ENCODE measurements at regions not wholly inside any gene's neighbourhood (a gene's known extent, or its start where the extent isn't known, plus 50 kb on each side); places are given as distances from the start of the nearest gene placed in this dataset.
"Not testable (repeated sequence)": the region's sequence is repeated elsewhere in the genome, so short reads cannot be mapped to it uniquely, and the experiment has no call there.

DNA sequence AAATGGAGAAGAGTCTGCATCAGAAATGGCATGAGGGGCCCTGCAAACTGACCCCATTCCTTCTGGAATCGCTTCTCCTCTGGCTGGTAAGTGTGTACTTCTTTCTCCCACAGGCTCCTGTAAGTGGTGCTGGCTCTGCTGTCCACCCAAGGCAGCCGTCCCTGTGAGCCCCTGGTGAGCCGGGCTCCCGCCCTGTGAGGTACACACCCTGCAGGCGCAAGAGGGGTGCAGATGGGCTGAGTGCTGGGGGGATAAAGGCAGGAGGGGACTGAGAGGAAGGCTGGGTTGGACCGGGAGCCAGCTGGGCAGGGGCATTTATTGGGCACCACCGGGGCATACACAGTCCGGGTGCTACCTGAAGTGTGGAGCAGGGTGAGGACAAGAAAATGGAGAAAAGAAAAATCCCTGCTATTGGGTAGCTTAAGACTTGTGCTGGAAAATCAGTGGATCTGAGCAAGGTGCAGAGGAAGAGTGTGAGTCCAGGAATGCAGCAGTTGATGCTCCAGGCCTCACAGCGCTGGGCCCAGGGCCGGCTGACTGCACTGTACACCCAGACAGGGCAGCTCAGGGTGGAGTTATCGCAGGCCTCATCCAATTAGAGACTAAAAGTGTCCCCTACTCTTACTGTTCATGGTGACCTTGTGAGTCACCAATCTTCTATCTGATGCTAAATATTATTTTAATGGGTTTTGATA lies 455.1 kb upstream of the B3GAT1 start:
- no peak for DNase-seq (ENCODE audit: low spot score)

DNA sequence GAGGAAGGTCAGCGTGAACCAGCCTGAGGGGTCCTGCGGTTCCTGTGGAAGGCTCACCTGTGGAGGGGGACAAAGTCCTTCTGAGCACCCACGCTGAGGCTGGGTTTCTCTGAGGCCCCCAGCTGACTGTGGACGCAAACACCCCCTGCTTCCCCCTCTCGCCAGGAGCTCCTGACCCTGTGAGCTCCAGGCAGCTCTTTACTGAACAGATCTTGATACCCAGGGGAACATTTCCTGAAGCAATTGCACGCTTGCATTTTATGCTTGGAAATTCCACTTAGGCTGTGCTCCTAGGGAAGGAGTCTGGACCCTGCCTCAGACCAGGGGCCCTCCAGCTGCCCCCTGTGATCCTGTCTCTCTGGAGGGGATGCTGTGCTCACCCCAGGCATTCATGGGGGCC lies 454.2 kb upstream of the B3GAT1 start:
- no peak for DNase-seq (ENCODE audit: low spot score)

DNA sequence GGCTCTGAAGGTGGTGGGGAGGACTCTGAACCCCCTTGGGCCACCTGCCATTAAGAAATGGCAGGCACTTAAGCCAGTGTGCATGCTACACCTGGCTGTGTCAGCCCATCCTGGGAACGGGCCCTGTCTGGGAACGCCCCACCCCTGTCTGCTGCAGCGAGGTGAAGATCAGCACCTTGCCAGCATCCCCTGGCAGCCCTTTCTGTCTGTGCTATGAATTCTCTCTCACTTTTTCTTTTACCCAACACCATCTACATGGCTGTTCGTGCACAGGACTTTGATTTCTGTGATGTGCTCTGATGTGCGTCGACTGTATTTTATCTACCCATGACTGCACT lies 452.9 kb upstream of the B3GAT1 start:
- no peak for DNase-seq (ENCODE audit: low spot score)

DNA sequence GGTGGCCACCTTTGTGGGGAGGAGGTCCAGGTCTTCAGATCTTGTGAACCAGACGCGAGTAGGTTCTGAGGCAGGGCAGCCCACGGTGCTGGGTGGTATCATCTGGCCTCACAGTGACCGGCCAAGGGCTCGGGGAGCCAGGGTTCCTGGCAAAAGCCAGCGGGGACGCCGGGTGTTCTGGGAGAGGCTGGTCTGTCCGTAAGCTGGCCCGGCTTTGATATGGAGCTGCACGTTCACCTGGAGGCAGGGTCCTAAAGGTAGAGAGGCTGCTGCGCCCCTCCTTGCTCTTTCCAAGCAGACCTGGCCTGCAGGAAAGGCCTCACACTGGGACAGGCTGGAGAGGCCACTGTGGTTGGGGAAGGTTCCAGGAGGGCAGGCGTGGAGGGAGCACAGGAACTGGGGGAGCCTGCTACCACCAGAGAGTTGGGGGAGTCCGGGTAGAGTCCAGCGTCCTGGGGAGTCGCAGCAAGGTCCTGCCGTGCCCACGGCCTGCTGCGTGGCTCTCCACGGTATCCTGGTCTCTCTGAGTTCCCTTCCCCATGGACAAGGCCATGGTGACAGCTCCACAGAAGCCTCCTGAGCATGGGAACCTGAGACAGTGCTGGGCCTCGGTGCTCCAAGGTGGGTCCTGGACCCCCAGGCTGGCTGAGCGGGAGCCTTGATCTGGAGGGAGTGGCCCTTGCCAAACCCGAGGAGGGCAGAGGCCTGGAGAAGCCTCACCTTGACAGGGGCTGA lies 452.4 kb upstream of the B3GAT1 start:
- DNase-seq (ENCODE audit: low spot score), result no peak

DNA sequence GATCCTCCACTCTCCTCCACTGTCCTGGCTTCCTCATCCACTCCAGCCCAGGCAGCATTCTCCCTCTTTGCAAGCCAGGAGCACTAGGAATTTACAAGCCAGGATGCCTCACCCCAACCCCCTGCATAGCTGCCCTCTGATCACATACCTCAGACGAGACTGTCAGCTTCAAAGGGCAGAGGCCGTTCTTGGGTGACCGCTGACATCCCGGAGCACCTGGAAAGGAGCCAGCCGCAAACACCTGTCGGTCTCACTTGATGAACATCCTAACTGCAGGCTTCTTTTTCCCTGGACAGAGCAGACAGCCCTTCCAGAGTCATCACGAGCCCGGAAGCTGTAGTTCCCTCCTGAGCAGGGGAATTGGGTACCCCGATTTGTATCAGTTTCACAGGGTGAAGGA lies 451.3 kb upstream of the B3GAT1 start:
- DNase-seq (ENCODE audit: low spot score), result no peak

DNA sequence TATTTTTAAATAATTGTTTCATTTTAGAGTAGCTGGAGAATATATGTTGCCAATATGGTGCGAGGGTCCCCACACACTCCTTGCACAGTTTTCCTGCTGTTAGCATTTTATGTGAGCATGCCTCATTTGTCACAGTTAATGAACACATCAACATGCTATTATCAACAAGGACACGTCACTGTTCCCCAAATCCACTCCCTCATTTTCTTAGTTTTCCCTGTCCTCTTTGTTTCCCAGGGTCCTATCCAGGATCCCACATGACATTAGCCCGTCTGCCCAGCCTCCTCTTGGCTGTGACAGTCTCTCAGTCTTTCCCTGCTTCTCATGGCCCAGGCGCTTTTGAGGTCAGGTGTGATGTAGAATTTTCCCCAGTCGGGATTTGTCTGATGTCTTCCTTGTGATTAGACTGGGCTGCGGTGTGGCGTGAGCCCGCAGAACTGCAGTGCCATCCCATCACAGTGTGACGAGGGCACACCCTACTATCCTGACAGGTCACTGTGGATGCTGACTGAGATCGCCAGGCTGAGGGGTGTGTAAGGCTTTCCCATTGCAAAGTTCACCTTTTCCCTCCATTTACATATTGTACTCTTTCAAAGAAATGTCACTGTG lies 450.6 kb upstream of the B3GAT1 start:
- no peak for DNase-seq (ENCODE audit: low spot score)

DNA sequence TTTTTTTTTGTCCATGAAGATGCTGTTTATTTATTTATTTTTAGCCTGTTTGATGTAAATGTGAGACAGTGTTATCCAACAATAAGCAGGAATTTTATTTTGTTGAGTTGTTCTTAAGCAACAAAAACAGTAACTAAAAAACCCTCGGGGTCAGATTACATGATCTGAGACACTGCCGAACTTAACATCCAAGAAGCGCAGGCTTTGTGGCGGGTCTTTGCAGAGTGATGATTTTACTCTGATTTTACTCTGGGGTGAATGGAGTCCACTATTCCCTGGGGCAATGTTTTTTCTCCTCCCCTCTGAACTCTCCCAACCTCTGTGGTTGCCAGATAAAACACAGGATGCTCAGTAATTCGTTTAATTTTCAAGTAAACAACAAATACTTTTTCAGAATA lies 450.1 kb upstream of the B3GAT1 start:
- DNase-seq (ENCODE audit: low spot score), result no peak

DNA sequence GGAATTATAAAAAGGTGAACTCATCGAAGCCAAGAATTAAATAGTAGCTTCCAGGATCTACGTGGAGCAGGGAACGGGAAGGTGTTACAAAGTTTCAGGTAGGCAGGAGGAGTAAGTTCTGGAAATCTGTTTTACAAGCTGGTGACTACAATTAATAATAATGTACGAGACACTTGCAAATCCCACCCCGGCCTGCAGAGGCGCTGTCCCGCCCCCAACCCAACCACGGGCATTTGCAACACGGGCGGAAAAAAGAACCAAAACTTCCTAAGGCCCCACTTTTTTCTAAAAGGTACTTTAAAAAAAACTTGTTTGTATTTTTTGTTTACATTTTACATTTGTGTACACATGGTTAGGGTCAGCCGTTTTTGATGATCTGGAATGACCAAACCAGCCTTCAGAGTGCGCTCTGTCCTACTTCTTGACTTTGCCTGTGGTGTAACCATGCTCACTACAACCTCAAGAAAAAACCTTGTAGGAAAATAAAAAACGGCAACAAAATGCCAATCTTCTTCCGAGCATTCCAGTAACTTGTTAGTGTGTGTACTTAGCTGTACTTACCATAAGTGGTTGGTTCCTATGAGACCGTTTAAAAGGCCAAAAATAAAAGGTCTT lies 449.6 kb upstream of the B3GAT1 start:
- no peak for DNase-seq (ENCODE audit: low spot score)

DNA sequence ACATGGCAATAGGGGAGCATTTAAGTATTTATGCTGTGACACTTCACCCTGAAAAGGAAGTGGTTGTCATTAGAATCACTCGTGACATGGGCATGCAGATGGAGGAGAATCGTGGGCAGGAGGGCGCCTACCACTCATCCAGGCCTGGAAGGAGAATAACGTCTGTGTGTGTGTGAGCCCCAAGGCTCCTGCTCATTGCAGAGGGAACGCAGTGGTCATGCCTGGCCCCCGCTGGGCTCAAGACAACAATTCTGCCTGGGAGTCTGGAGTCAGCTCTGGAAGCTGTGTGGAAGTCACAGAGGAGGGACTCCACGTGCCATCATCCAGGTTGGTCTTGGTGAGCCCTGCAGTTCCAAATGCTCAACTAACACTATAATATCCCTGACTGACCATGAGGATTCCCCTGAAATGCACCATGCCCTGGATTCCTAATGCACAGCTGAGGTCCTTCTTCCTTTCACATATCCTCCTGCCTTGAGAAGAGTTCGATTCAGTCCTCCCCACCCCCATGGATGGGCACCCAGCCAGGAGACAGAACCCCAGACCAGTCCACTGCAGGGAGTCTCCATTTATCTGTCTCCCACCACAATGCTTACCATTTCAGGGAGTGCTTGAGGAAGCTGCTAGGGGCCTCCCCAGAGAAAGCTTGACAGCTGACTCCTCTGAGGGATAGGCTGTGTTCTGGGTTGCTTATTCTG lies 446.9 kb upstream of the B3GAT1 start:
- no peak for DNase-seq (ENCODE audit: low spot score)

DNA sequence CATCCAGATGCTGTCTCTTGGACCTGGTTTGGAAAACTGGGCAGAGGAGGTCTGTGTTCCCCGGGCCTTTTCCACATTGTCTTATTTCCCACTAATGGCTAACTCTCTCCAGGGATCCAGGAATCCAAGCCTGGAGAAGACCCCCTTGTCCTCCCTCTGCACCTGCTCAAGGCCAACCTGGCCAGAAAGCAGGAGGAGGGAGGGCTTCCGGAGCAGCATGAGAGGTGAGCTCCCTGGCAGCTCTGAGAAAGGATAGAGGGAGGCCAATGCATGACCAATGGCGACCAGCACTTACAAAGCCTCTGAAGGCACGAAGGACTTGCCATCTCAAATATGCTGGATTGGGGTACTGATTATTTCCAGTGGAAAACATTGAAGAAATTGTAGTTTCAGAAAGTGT lies 445.0 kb upstream of the B3GAT1 start:
- no peak for DNase-seq (ENCODE audit: low spot score)

DNA sequence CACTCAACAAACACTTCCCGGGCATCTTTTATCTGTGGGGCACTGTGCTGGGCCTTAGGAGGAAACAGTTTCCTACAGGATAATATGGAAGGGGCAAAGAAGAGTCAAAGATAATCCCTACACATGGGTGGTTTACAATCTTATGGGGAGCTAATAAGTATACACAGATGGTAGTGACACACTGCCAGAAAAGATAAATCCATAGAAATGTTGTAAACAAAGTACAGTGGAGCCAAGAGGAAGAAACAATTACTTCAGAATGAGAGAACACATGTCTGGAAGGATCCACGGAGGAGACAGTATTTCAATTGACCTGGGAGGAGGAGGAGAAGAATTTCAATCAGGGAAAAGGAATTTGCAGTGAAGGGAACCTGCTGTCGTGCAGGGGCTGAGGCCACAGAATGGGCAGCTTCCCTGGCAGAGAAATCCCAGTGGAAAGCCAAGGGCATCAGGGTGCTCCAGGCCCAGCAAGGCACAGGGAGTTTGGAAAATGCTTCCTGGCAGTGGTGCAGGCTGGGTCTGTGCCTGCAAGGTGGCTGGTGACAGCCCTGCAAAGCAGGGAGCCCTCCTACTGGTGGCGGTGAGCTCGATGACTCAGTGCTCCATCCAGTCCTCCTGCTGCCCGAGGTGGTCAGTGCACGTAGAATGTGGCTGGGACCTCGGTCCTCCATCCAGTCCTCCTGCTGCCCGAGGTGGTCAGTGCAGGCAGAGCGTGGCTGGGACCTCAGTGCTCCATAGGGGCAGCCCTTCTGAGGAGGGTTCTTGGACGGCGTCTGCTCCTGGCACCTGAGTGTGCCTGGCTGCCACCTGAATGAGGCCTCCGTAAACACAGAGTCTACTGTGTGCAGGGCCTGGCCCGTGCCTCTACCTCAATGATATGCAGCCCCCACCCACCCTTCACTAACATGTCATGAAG lies 444.3 kb upstream of the B3GAT1 start:
- DNase-seq (ENCODE audit: low spot score), result no peak

DNA sequence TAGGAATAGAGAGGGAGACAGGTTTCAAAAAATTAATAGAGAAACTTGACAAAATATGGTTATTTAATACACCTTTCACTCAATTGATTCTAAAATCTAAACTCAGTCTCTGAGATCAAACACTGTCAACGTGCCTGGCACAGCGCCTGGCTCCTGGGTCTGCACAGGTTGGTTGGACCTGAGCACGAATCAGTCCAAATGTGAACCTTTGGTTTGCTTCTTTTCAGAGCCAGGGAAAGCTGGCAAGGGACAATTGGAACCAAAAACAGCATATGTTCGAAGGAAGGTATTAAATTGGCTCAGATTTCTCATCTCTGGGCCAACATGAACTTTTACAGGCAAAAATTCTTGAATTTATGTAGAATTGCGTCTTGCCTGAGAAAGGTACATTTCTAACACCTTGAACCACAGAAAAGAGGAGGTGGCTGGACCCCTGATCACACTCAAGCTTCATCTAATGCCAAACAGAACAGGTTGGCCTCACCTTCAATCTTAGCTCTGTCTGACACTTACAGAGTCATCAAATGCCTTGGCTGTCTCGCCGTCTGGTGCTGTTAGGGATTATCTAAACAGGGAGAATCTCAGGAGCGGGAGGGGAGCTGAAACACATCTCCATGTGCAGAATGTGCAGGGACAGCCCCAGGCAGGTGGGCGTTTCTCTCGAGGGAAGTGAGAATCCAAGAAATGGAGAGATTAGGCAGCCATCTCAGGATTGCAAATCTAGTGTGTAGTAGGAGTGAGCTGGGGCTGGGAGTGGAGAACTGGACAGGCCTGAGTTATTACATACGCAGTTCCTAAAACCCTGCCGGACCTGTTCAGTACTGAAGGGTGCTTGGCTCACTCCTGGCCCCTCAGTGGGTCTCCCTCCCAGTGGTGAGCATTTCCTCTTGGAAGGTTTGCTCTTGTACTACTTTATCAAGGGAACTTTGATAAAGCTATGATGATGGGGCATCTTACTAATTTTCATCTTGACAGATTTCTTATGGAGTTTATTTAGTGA lies 442.2 kb upstream of the B3GAT1 start:
- no peak for DNase-seq (ENCODE audit: low spot score)

DNA sequence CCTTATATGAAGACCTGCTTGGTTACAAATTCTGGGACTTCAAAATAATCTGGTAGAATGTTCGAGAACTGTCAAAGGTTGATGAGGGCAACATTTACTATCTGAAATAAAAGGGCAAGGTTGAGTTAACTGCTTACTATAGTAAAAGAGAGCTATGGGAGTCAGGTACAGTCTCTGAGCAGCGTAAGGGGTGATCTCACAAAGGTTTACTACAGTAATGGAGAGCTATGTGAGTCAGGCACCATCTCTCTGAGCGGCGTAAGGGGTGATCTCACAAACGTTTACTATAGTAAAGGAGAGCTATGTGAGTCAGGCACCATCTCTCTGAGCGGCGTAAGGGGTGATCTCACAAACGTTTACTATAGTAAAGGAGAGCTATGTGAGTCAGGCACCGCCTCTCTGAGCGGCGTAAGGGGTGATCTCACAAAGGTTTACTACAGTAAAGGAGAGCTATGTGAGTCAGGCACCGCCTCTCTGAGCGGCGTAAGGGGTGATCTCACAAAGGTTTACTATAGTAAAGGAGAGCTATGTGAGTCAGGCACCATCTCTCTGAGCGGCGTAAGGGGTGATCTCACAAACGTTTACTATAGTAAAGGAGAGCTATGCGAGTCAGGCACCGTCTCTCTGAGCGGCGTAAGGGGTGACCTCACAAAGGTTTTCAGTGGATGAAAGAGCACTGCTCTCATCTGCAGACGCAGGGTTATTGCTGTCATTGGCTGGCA lies 439.6 kb upstream of the B3GAT1 start:
- not testable (repeated sequence) for DNase-seq (ENCODE audit: low spot score)

DNA sequence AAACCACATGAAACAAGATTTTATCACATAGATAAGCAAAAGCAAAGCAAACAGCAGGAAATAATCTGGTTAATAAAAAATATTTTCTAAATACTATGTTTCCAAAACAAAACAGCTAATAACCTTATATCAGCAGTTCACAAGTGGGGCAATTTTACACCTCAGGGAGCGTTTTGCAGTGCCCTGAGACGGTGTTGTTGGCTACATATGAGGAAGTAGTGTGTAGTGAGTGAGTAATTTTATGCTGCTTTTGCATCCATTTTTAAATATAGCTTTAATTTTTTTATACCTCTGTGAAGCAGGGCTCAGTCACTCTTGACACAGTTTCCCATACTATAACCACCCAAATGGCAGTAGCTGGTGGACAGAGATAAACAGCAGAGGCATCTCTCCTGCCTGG lies 438.5 kb upstream of the B3GAT1 start:
- no peak for DNase-seq (ENCODE audit: low spot score)

DNA sequence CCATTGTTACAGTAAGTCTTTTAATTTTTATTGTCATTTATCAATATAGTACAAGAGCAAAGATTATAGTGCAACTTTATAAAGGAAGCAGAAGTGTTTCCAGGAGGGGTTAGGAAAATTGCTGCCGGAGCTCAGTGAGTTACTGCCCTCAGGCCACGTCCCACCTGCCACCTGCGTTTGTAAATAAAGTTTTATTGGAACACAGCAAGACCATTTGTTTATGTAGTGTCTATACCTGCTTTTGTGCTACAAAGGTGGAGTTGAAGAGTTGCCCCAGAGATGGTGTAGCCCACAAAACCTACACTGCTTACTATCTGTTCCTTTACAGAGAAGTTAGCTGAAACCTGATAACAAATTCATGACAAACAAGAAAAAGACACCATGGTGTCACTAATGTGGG lies 437.8 kb upstream of the B3GAT1 start:
- DNase-seq (ENCODE audit: low spot score), result no peak

DNA sequence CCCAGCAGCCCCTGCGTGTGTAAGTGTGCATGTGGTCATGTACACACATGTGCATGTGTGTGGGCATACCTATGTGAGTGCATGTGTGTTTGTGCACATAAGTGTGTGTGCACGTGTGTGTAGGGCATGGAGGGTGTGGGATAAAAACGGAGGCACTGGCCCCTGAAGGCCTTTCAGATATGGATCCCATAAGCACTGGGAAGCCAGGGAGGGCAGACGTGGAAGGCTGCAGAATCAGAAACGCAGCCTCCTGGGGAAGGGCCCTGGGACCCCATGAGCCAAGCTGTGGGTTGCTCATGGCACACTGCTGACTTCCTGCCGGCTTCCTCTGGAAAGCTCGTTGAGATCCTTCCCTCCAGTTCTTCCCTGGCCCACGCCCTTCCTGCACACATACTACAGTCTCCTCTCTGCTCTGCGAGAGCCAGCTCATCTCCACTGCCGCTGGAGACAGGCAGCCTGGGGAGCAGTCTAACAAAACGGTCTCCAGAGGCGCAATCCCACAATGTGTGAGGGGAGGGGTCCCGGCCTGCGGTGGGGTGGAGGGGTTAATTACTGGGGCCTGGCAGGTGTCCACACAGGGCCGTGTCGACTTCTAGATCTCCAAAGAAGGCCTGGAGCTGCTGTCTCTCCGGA lies 435.2 kb upstream of the B3GAT1 start:
- no peak for DNase-seq (ENCODE audit: low spot score)

DNA sequence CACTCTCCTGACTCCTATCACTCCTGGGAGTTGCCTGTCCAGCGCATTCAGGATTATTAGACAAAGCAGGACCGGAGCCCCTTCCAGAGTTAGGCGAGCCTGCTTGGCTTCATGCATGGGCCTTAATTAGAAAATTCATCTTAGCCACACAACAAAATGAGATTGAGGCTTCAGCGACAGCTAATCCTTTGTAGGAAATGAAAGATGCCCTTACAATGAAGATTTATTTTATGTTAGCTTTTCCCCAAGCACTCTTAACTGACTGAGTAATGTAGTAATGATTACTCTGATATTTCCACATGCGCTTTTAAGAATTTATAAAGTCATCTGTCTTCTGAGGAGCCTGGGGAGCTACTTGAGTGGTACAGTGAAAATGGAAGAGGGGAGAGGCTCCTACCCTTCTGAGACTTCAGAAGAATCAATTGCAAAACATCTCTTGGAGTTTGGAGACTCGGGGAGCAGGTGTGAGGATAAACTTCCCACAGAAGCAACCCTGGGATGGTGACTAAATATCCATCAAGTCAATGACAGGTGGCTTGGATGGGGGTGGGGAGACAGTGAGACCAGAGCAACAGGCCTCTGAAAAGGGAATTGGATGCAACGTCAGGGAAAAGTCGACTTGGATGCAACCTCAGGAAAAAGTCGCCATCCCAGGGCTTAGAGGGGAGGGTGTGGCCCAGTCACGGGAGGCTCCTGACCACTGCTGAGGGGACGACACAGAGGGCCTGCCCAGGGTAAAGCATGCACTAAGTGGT lies 434.5 kb upstream of the B3GAT1 start:
- no peak for DNase-seq (ENCODE audit: low spot score)
